ENCODE measurements at regions not wholly inside any gene's neighbourhood (a gene's known extent, or its start where the extent isn't known, plus 50 kb on each side); places are given as distances from the start of the nearest gene placed in this dataset.
"Not testable (repeated sequence)": the region's sequence is repeated elsewhere in the genome, so short reads cannot be mapped to it uniquely, and the experiment has no call there.

DNA sequence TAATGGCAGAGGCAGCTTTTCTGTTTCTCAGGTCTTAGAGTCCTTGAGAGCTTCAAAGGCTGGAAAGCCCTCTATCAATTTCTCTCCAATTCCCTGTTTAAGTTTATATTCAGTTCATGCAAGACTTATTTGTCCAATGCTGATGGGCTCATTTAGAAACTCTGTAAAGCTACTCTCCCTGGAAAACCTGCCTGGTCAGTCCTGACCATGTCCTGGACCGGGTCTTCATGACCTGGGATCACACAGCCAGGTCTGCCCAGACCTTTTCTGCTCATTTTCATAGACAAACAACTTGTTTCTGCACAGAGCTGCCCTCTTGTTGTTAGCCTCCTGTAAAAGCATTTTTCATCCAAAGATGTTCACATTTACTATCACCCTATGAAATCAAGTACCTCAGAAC is 85.4 kb upstream of the TBCA start:
- H3K4me3 ChIP-seq (ENCODE audit: low read length), result no peak overlapping the region
- TF ChIP-seq, protein P1, sequence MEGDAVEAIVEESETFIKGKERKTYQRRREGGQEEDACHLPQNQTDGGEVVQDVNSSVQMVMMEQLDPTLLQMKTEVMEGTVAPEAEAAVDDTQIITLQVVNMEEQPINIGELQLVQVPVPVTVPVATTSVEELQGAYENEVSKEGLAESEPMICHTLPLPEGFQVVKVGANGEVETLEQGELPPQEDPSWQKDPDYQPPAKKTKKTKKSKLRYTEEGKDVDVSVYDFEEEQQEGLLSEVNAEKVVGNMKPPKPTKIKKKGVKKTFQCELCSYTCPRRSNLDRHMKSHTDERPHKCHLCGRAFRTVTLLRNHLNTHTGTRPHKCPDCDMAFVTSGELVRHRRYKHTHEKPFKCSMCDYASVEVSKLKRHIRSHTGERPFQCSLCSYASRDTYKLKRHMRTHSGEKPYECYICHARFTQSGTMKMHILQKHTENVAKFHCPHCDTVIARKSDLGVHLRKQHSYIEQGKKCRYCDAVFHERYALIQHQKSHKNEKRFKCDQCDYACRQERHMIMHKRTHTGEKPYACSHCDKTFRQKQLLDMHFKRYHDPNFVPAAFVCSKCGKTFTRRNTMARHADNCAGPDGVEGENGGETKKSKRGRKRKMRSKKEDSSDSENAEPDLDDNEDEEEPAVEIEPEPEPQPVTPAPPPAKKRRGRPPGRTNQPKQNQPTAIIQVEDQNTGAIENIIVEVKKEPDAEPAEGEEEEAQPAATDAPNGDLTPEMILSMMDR (conservative IDR thresholded peaks at IDR 0.05; ENCODE audit: low read depth, low read length), result no peak
- DNase-seq (ENCODE audit: low read depth), result no peak

DNA sequence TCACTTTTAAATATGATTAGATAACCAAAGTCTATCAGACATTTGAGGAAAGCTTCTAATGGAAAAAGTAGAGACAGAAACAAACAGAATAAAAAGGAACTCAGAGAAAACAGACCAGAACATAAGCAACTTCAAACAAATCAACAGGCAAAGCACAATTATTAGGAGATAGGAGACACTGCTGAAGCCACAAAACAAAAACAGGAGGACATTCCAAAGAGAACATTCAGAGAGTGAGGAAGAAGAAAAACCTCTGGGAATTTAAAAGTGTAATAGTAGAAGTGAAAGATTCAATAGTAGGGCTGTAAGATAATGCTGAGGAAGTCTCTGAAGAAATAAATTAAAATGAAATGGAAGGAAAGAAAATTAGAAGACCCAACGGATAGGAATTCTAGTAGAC is 83.2 kb upstream of the TBCA start:
- DNase-seq (ENCODE audit: low read depth), result no peak
- no peak overlapping the region for H3K4me3 ChIP-seq (ENCODE audit: low read length)
- TF ChIP-seq, protein P1 (conservative IDR thresholded peaks at IDR 0.05; ENCODE audit: low read depth, low read length), result no peak

DNA sequence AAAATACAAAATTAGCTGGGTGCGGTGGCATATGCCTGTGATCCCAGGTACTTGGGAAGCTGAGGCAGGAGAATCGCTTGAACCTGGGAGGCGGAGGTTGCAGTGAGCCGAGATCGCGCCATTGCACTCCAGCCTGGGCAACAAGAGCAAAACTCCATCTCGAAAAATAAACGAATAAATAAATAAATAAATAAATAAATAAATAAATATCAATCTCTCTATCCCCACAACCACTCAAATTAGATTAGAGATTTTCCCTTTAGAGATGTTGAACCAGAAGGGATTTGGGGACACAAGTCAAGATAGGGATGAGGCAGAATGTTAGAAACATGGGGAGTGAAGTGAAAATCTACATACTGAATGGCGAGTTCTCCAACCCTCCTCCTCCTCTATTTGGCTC is 82.5 kb upstream of the TBCA start:
- H3K4me3 ChIP-seq (ENCODE audit: low read length); DNase-seq (ENCODE audit: low read depth): not testable (repeated sequence)

DNA sequence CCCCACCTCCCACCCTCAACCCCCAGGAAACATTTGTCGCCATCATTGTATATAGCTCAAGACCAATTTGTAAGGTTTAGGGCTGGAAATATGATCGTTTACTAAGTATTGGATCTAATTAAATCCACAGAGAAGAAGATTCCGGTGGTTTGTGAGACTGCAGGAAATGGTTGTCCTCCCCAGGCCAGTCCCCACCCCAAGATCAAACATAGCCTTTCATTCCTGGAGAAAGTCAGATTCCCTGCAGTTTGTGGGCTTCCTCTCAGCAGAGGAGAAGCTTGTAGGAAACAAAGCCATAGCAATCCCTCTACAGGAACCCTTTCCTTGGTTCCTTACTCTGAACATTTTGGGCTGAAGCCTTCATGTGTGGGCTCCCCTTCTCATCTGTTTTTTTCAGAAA is 79.2 kb upstream of the TBCA start:
- TF ChIP-seq, protein P1 (conservative IDR thresholded peaks at IDR 0.05; ENCODE audit: low read depth, low read length), result no peak
- no peak overlapping the region for H3K4me3 ChIP-seq (ENCODE audit: low read length)
- no peak for DNase-seq (ENCODE audit: low read depth)

DNA sequence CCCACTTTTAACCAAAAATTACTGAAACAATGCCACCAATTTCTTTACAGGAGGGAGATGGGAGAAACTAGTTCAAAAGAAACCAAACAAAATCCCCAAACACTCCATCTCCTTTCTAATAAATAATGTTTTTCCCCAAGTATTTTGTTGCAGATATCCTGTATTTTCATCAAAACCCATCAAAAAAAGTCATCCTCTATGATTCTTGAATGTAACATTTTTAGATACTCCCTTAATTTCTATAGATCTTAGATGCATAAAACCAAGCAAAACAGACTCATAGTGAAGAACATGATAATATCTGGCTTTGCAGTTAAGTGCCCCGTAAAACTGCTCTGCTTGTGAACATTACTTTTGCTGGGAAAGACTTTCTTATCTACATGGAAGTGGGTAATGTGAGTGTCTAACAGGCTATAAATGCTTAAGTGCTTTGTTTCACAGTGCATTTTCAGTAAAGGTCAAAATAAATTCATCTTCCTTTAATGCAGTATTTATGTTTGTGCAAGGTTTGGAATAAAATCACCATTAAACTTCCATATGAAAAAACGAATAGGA is 77.3 kb upstream of the TBCA start:
- DNase-seq (ENCODE audit: low read depth), result no peak
- H3K4me3 ChIP-seq (ENCODE audit: low read length), result no peak overlapping the region
- TF ChIP-seq, protein P1 (conservative IDR thresholded peaks at IDR 0.05; ENCODE audit: low read depth, low read length), result no peak

DNA sequence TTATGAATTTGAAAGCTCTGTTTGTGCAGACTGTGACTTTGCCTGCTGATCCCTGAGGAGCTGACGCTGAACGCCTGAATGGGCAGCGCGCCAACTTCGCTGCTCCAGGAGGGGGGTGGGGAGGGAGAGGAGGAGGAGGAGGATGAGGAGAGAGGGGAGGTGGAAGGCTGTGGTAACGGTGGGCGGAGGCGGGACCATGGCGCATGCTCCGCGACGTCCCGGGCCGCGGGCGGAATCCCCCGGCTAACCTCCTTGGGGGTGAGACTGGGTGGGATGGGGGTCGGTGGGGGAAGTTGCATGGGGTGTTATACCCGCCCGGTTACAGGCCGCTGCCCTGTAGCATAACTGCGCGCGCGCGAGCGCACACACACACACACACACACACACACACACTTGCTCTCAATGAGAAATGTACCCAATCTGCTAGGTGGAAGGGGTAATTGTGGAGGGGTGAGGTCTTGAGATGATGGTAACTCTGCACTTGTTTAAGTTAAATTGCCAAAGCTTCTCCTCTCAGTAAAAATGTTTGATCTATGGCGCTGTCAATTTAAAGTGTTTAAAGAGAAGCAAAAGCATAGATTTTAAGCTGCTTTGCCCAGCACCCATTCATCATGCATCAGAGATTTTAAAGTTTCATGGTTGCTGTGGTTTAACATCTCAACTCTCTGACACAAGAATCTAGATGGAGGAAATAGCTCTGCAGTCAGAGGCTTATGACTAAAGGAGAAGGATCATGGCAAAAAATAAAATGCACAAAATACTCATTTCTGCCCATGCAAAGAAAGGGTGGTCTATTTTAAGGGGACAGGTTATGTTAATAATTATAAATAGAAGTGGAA is 76.6 kb upstream of the TBCA start:
- peak overlapping the region; percentile 53 for H3K4me3 ChIP-seq (ENCODE audit: low read length)
- TF ChIP-seq, protein P1 (conservative IDR thresholded peaks at IDR 0.05; ENCODE audit: low read depth, low read length), result no peak
- DNase-seq (ENCODE audit: low read depth), result peak; percentile 68

DNA sequence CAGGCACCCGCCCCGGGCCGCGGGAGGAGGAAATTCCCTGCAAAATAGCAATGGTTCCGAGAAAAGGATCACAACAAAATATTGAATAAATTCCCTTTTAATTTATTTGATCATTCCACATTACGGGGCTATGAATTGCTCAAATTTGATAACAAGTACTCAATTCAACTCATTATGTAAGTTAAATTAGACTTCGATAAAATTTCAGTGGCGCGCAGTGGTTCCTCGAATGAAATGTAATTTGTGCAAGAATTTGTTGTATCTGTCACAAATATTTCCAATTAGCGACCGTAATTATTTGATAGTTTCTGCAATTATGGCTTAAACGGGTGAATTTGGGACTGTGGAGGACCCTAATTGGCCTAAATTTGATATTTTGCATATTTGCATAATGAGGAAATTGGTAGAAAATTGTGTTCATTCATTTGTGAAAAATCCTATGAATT is 76.0 kb upstream of the TBCA start:
- peak overlapping the region; percentile 53 for H3K4me3 ChIP-seq (ENCODE audit: low read length)
- TF ChIP-seq, protein P1 (conservative IDR thresholded peaks at IDR 0.05; ENCODE audit: low read depth, low read length), result no peak
- no peak for DNase-seq (ENCODE audit: low read depth)

Data from retinal pigment epithelial cell (primary cell).